Stimulated activated CD8-positive, alpha-beta memory T cell treated with anti-CD3 and anti-CD28 coated beads, Interleukin-2, amount 100 ng/mL, for 48 hours (primary cell): ENCODE measurements at regions not wholly inside any gene's neighbourhood (a gene's known extent, or its start where the extent isn't known, plus 50 kb on each side); places are given as distances from the start of the nearest gene placed in this dataset.
"Not testable (repeated sequence)": the region's sequence is repeated elsewhere in the genome, so short reads cannot be mapped to it uniquely, and the experiment has no call there.

Source experiments
- DNase-seq, 2 donors: peaks; one replicate each; pipeline ENCODE4 v3.0.0-alpha.2; 2020; ENCODE audit warnings: low read depth in 2 of 2

DNA sequence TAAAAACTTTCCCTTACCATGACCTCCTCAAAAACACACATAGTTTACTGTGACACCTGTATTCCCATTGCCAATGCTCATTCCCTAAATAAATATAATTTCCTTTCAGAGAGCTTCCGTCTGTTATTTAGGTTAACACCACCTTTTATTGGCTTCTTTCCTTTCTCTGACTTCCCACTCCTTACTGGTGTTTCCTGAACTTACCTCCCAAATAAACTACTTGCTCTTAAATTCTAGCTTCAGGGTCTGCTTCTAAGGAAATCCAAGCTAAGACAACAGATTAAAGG is 67.4 kb upstream of the ZNF746 start:
- DNase-seq, result no peak

DNA sequence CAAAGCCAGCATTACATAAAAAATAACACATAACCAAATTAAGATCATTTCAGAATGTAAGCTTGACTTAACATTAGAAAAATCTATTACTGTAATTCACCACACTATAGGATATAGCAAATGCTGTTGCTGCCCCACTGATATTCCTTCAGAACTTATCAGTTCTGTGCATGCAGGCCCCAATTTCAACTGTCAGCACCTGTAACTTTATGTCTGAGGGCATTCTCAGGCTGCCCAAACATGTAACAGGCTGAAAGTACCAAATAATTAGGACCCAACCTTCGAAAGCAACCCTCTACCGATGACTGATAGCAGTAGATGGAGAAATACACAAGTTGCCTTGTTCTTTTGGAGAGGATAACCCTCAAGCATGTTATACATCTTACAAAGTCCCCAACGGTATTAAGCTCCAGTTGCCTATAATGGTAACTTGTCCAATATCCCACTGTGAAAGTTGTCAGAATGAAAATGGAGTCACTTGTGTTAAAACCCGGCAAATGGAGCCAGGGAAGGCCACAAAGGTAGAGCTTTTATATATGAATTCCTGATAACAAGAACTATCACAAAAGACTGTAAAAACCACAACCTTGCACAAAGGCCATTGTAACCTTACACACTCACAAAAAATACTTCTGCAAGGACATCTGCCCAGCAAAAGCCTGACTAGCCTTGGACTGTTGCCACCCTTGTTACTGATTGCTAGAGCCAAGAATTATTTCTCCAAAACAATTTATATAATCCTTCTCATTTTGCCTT is 66.9 kb upstream of the ZNF746 start:
- no peak for DNase-seq

DNA sequence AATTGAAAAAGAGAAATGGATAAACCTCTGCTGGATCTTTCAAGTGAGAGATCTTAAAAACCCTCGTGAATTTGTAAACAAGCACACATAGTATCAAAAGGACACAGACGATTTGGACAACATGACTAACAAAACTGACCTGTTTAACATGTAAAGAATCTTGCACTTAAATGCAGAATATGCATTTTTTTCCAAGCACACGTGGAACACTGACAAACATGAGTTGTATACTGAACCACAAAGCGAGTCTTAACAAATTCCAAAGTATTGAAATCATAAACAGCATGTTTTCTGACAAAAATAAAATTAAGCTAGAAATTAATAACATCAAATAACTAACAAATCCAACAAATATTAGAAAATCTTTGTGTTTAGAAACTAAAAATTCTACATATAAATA is 65.0 kb upstream of the ZNF746 start:
- DNase-seq, result no peak

DNA sequence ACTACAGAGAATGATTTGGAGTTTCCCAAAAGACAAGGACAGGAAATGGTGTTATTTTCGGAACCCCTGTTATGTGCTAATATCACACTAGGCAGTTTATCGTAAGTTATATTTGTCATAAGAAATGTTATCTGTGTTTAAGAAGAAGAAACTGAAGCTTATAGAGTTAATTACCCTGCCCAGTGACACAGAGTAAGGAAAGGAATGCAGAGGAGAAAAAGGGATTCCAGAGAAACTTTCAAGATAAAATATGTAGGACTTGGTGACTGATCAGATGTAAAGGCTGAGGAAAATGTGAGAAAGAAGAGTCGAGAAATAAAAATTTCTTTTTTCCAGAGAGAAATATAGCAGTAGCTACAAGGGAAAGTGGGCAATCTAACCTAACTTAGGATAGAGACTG is 63.5 kb upstream of the ZNF746 start:
- DNase-seq, result no peak

DNA sequence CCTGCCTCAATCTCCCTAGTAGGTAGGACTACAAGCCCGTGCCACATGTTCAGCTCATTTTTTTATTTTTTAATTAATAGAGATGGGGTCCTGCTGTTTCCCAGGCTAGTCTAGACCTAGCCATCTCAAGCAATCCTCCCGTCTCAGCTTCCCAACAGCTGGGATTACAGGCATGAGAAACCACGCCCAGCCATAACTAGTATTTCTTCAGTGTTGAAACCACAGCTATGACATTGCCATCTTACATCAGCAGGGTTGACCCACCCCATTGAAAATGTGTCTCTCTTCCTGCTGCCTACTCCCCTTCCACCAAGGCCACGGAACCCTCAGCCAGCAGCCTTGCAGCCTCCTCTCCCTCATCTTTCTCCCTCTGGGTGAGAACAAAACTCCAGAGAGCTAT is 62.1 kb upstream of the ZNF746 start:
- no peak for DNase-seq

DNA sequence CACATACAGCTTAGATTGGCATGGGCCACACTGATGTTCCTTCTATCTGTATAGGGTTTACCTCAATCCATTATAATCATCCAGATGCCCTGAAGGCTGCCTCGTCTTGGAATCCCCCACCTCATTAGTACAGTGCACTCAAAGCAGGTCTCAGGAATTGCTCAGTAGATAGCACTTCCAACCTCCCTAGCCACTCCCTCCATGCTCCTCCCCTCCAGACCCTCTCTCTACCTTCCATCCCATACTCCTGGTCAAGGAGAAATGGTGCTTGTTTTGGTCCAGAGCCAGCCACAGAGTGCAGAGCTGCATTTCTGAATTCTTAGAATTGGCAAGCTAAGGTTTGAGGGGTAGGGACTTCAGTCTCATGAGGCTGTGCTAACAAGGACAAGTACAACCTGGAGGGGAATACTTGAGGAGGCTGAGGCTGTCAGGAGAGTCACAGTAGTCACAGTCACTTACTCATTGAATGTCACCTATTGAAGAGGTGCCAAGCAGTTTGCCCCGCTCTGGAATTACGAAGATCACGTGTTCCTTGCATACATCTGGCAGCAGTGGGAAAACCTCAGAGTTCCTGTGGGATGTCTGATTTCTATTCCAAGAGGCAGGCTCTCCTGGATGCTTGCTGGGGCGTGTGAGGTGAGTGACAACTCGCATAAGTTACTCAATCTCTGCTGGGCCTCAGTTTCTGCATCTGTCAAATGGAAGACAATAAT is 60.7 kb upstream of the ZNF746 start:
- DNase-seq, result no peak

DNA sequence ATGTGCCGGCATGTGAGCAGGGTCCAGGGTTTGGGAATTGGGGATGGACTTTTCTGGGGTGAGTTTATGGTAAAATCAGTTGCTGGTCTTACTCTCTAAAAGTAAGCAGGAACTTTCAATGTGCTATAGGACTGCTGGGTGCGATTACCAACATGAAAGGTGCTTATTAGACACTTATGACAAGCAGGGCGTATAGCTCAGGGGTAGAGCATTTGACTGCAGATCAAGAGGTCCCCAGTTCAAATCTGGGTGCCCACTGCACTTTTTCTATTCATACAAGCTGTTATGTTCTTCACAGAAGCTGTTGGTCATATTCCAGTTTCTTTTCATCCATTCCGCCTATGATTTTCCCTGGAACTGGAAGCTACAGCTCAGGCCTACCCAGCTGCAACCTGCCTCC is 58.9 kb upstream of the ZNF746 start:
- DNase-seq, result not testable (repeated sequence)

DNA sequence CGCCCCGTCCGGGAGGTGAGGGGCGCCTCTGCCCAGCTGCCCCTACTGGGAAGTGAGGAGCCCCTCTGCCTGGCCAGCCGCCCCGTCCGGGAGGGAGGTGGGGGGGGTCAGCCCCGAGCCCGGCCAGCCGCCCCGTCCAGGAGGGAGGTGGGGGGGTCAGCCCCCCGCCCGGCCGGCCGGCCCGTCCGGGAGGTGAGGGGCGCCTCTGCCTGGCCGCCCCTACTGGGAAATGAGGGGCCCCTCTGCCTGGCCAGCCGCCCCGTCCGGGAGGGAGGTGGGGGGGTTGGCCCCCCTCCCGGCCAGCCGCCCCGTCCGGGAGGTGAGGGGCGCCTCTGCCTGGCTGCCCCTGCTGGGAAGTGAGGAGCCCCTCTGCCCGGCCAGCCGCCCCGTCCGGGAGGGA is 57.2 kb upstream of the ZNF746 start:
- DNase-seq, result not testable (repeated sequence)

DNA sequence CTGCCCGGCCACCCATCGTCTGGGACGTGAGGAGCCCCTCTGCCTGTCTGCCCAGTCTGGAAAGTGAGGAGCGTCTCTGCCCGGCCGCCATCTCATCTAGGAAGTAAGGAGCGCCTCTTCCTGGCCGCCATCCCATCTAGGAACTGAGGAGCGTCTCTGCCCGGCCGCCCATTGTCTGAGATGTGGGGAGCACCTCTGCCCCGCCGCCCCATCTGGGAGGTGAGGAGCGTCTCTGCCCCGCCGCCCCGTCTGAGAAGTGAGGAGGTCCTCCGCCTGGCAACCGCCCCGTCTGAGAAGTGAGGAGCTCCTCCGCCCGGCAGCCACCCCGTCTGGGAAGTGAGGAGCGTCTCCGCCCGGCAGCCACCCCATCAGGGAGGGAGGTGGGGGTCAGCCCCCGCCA is 56.4 kb upstream of the ZNF746 start:
- not testable (repeated sequence) for DNase-seq

DNA sequence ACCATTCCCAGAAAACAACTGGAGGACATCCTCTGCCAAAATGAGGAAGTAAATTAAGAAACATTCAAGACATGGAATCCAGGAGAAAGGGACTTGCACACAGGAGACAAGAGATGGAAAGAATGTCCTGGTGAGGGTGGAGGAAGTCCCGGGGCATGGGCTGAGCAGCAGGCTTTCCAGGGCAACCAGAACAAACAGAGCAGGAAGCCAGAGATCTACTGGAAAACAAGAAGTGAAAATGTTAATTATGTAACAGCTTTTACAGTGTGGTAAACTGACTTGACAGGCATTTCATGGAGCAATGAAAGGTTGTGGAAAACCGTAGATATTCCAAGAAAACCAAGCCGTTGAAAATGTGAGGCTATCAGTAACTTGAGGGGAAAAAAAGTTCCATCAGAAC is 55.2 kb upstream of the ZNF746 start:
- DNase-seq, result no peak
